DMS79 (cell line): ENCODE measurements at regions not wholly inside any gene's neighbourhood (a gene's known extent, or its start where the extent isn't known, plus 50 kb on each side); places are given as distances from the start of the nearest gene placed in this dataset.
A peak's percentile ranks its signal among the peaks of the same experiment; 100 is the strongest.

ENCODE experiments used
- DNase-seq: peaks from one replicate; lab custom pipeline; 2025; lab: John Stamatoyannopoulos, UW

GRCh38 chr2:236852977-236853374 lies 232.7 kb upstream of the COPS8 start:
- DNase-seq = no peak

DNA sequence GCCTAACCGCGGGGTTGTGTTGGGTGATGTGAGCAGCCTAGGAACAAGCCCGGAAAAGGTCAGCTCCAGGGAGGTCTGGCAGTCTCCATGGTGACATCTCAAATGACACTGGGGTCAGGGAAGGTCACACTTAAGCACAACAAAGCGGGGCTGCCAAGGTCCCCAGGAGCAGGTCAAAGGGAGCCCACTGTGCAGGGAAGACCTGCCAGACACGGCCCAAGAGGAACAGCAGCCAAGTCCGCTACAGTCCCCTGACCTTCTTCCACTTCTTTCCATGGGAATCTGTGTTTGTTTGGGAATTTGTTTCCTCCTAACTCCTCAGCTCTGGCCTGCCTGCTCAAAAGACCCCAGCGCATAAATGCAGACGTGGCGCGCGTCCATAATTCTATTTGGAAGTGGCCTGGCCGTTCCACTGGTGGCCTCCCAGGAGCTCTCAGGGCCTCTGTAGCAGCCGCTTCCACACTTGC lies 232.1 kb upstream of the COPS8 start:
- DNase-seq = no peak

DNA sequence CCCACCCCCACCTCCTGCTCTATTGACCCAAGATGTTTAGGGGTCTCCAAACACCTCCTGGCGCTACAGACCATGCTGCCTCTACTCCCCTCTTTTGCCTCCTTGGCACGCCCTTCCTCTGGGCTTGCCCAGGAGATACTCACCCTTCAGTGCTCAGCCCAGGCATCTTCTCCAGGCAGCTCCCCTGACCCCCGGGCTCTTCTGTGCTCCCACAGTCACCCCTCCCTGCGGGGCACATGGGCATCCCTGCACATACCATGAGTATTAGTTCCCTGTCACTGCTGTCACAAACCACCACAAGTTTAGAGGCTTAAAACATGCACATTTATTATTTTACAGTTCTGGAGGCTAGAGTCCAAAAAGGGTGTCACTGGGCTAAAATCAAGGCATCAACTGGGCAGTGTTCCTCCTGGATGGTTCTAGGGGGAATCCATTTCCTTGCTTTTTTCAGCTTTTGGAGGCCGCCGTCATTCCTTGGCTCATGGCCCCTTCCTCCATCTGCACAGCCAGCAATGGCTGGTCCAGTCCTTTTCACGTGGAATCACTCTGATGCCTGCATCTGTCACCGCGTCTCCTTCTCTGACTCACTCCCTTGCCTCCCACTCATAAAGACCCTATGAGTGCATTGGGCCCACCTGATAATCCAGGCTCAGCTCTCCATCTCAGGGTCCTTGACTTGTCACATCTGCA lies 230.4 kb upstream of the COPS8 start:
- no peak for DNase-seq

DNA sequence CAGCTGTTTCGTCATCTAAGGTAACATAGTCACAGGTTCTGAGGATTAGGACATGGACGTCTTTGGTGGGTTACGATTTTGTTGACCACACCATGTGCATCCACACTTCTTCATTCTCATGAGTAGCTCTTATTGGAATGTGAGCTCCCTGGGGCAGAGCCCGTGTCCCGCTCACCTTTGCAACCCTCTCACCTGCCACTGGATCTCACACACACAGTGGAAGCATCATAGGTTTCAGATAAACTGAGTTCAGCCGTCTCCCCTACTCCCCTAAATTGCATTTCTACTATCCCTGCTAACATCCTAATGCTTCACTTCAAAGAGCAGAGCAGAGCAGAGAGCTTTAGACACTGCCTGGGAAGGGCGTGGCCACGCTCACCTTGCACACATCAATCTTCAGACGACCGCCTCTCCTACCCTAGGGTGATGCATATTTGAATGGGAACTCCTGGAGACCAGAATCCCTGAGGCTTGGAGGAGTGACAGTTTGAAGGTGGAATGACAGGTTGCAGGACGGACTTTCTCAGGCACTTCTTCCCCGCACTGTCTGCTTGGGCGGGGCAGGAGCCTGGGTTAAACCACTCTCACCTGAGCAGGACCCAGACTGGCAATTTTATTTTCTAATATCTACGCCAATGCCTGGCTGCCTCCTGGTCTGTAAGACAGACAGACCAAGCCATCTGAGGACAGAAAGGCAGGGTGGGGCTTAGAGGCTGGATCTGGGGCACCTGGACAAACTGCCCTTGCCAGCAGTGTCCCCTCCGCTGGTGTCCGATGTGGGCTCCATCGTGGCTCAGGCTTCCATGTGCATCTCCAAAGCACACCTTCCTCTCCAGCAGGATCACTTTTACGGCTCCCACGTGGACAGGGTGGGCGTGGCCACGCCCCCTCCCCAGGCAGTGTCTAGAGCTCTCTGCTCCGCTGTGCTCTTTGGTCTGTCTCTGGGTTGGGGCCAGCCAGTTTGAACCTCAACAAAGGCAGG lies 229.5 kb upstream of the COPS8 start:
- no peak for DNase-seq

GRCh38 chr2:236856848-236857235 lies 228.8 kb upstream of the COPS8 start:
- no peak for DNase-seq

- no peak for DNase-seq
Measured at GRCh38 chr2:236857246-236857645, 228.4 kb upstream of the COPS8 start.

DNA sequence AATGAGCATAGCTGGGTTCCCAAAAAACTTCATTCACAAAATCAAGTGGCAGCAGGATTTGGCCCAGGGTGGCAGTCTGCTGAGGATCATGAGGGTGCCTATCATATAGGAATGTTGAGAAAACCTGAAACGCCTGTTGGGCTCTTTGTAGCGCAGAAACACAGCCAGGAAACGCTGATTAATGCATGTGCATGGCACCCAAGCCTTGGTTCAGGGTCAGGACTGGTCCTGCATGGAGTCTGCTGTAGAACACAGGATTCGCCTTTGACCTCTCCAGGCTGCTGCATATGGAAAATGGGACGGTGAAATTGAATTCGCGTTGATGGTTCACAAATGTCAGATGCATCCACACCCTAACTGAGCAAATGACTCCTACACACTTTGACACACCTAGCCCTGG lies 227.9 kb upstream of the COPS8 start:
- DNase-seq = no peak

DNA sequence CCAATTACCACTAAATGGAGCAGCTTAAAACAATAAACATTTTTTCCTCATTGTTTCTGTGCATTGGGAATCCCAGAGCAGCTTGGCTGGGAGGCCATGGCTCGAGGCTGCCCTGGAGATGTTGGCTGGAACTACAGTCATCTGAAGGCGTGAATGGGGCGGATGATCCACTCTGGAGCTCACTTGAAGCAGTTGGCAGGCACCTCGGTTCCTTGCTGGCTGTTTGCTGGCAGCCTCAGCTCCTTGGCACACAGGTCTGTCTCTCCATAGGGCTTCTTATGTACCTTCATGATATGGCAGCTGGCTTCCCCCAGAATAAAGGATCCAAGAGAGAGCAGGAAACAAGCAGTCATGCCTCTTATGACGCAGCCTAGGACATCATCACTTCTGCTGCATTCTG lies 227.0 kb upstream of the COPS8 start:
- peak; percentile 12 for DNase-seq

- DNase-seq = no peak
Measured at GRCh38 chr2:236859908-236860307, 225.8 kb upstream of the COPS8 start.

GRCh38 chr2:236861196-236861875 lies 224.4 kb upstream of the COPS8 start:
- DNase-seq = no peak

- no peak for DNase-seq
Measured at GRCh38 chr2:236861944-236862343, 223.7 kb upstream of the COPS8 start.

- DNase-seq = no peak
Measured at GRCh38 chr2:236862526-236862925, 223.2 kb upstream of the COPS8 start.

GRCh38 chr2:236862961-236863728 lies 222.5 kb upstream of the COPS8 start:
- DNase-seq = peak; percentile 20

DNA sequence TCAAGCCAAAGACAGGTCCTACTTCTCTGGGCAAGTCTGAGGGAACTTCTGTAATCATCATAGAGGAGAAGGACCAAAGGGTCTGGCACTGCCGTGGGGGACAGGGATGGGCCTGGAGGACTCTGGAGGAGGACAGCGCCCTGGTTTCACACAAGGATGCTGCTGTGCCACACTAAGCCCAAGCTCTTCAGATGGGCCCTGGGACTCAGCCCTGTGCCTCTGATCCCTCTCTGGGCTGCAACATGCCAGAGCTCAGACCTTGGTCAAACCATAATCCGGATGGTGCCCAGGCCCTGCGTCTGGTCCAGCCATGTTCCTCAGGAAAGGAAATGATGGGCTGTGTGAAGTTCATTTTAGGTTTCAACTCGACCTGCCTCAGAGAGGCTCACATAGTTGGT lies 222.0 kb upstream of the COPS8 start:
- no peak for DNase-seq

DNA sequence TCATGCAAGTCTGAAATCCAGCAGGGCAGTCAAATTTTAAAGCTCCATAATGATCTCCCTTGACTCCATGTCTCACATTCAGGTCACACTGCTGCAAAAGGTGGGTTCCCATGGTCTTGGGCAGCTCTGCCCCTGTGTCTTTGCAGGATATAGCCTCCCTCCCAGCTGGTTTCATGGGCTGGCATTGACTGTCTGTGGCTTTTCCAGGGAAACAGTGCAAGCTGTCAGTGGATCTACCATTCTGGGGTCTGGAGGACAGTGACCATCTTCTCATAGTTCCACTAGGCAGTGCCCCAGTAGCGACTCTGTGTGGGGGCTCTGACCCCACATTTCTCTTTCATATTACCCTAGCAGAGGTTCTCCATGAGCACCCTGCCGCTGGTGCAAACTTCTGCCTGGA lies 220.6 kb upstream of the COPS8 start:
- no peak for DNase-seq

- DNase-seq = no peak
Measured at GRCh38 chr2:236866542-236867340, 218.9 kb upstream of the COPS8 start.

- no peak for DNase-seq
Measured at GRCh38 chr2:236867441-236868260, 218.0 kb upstream of the COPS8 start.

DNA sequence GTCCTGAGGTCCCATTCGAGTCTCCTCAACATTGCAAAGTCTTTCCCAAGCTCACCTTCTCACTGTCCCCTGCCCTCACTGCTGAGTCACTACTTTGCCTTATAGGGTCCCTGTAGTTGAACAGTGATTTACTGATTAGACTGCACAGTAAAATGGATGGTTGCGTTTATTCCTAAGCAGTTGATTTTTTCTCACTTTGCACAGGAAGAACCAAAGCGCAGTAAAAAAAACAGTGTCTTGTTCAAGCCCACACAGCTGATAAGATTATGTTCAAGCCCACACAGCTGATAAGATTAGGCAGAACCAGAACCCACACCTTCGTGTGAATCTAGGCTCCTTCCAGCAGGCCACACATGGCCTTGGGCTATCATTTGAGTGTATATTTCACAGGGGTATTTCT lies 215.3 kb upstream of the COPS8 start:
- DNase-seq = no peak

GRCh38 chr2:236871500-236872001 lies 214.1 kb upstream of the COPS8 start:
- peak; percentile 34 for DNase-seq

DNA sequence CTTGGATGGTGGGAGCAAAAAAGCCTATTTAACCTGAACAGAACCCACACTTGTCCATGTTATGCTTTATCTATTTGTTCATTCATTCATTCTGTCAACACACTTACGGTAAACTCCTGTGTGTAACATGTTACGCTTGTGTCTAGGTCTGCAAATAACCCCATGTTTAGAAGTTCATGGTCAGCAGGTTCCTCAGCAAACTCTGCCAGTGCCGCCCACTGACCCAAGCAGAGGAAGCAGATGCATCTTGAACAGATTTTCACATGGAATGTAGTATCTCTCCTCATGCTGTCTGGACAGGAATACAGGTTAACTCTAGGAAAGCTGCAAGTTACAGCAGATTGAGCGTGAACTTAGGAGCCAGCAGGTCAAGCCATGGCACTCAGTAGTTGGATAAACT lies 213.7 kb upstream of the COPS8 start:
- no peak for DNase-seq
